ENCODE measurements at regions not wholly inside any gene's neighbourhood (a gene's known extent, or its start where the extent isn't known, plus 50 kb on each side); places are given as distances from the start of the nearest gene placed in this dataset.

GRCh38 chr21:38134084-38134873 is 122.5 kb upstream of the KCNJ15 start:
- Histone ChIP-seq H3K79me2 (ENCODE audit: control insufficient read depth, insufficient read depth, low read length) (no peaks in the 10 kb centered on the region), H3K4me2 (ENCODE audit: extremely low read depth, insufficient read depth, low read length) (no peak overlapping the region), H3K4me1 (ENCODE audit: control insufficient read depth, extremely low read depth, insufficient read depth, low read length) (no peaks in the 10 kb centered on the region), H2AFZ (ENCODE audit: low read length) (no peak overlapping the region), H3K9ac (ENCODE audit: insufficient read depth, low read length) (no peak overlapping the region), H3K36me3 (ENCODE audit: control insufficient read depth, insufficient read depth, low read length) (no peaks in the 10 kb centered on the region), H3K4me3 (replicated peaks in 1 of 4; ENCODE audit: control extremely low read depth in 1 of 4, insufficient read depth in 1 of 4, low read depth in 3 of 4, low read length in 4 of 4) (no peak overlapping the region), H4K20me1 (ENCODE audit: control insufficient read depth, extremely low read depth, insufficient read depth, low read length) (no peaks in the 10 kb centered on the region), H3K9me3 (ENCODE audit: control insufficient read depth, insufficient read depth, low read depth, low read length) (no peaks in the 10 kb centered on the region), H3K27ac (ENCODE audit: insufficient read depth, low read length) (no peak overlapping the region), H3K27me3 (ENCODE audit: control insufficient read depth, insufficient read depth, low read length) (peaks cover 4% of the 10 kb centered on the region)
- DNase-seq (ENCODE audit: low read depth in 2 of 2) = no peak
- TF ChIP-seq EZH2 (IDR thresholded peaks at IDR 0.05; ENCODE audit: low read length, missing control alignments) = no peak
- no peak for TF ChIP-seq CTCF (conservative IDR thresholded peaks at IDR 0.05 in 1 of 2, IDR thresholded peaks at IDR 0.05 in 1 of 2; ENCODE audit: low read depth in 1 of 2, low read length in 2 of 2)

- H4K20me1 ChIP-seq (ENCODE audit: control insufficient read depth, extremely low read depth, insufficient read depth, low read length) = no peaks in the 10 kb centered on the region
- H3K4me1 ChIP-seq (ENCODE audit: control insufficient read depth, extremely low read depth, insufficient read depth, low read length) = no peaks in the 10 kb centered on the region
- peak; percentile 2 to 33 for DNase-seq (ENCODE audit: low read depth in 2 of 2)
- H3K36me3 ChIP-seq (ENCODE audit: control insufficient read depth, insufficient read depth, low read length) = no peaks in the 10 kb centered on the region
- no peak overlapping the region for H2AFZ ChIP-seq (ENCODE audit: low read length)
- H3K9ac ChIP-seq (ENCODE audit: insufficient read depth, low read length) = no peak overlapping the region
- H3K79me2 ChIP-seq (ENCODE audit: control insufficient read depth, insufficient read depth, low read length) = no peaks in the 10 kb centered on the region
- no peaks in the 10 kb centered on the region for H3K27me3 ChIP-seq (ENCODE audit: control insufficient read depth, insufficient read depth, low read length)
- no peak for TF ChIP-seq CTCF (conservative IDR thresholded peaks at IDR 0.05 in 1 of 2, IDR thresholded peaks at IDR 0.05 in 1 of 2; ENCODE audit: low read depth in 1 of 2, low read length in 2 of 2)
- TF ChIP-seq EZH2 (IDR thresholded peaks at IDR 0.05; ENCODE audit: low read length, missing control alignments) = no peak
- H3K9me3 ChIP-seq (ENCODE audit: control insufficient read depth, insufficient read depth, low read depth, low read length) = no peaks in the 10 kb centered on the region
- no peak overlapping the region for H3K4me2 ChIP-seq (ENCODE audit: extremely low read depth, insufficient read depth, low read length)
- H3K27ac ChIP-seq (ENCODE audit: insufficient read depth, low read length) = no peak overlapping the region
- H3K4me3 ChIP-seq (replicated peaks in 1 of 4; ENCODE audit: control extremely low read depth in 1 of 4, insufficient read depth in 1 of 4, low read depth in 3 of 4, low read length in 4 of 4) = no peak overlapping the region
These were observed 120.6 kb upstream of the KCNJ15 start for GRCh38 chr21:38136201-38136600.

GRCh38 chr21:38139380-38140168 is 117.2 kb upstream of the KCNJ15 start:
- H2AFZ ChIP-seq (ENCODE audit: low read length) = no peak overlapping the region
- no peak for TF ChIP-seq EZH2 (IDR thresholded peaks at IDR 0.05; ENCODE audit: low read length, missing control alignments)
- no peak for TF ChIP-seq CTCF (conservative IDR thresholded peaks at IDR 0.05 in 1 of 2, IDR thresholded peaks at IDR 0.05 in 1 of 2; ENCODE audit: low read depth in 1 of 2, low read length in 2 of 2)
- H3K4me2 ChIP-seq (ENCODE audit: extremely low read depth, insufficient read depth, low read length) = no peak overlapping the region
- DNase-seq (ENCODE audit: low read depth in 2 of 2) = peak; percentile 23 to 25
- H3K9ac ChIP-seq (ENCODE audit: insufficient read depth, low read length) = no peak overlapping the region
- H3K9me3 ChIP-seq (ENCODE audit: control insufficient read depth, insufficient read depth, low read depth, low read length) = no peaks in the 10 kb centered on the region
- H3K36me3 ChIP-seq (ENCODE audit: control insufficient read depth, insufficient read depth, low read length) = no peaks in the 10 kb centered on the region
- H3K27me3 ChIP-seq (ENCODE audit: control insufficient read depth, insufficient read depth, low read length) = no peaks in the 10 kb centered on the region
- no peaks in the 10 kb centered on the region for H3K79me2 ChIP-seq (ENCODE audit: control insufficient read depth, insufficient read depth, low read length)
- H3K4me3 ChIP-seq (replicated peaks in 1 of 4; ENCODE audit: control extremely low read depth in 1 of 4, insufficient read depth in 1 of 4, low read depth in 3 of 4, low read length in 4 of 4) = no peak overlapping the region
- no peaks in the 10 kb centered on the region for H3K4me1 ChIP-seq (ENCODE audit: control insufficient read depth, extremely low read depth, insufficient read depth, low read length)
- no peak overlapping the region for H3K27ac ChIP-seq (ENCODE audit: insufficient read depth, low read length)
- no peaks in the 10 kb centered on the region for H4K20me1 ChIP-seq (ENCODE audit: control insufficient read depth, extremely low read depth, insufficient read depth, low read length)

Measured in fibroblast of lung (primary cell).